ENCODE measurements at regions not wholly inside any gene's neighbourhood (a gene's known extent, or its start where the extent isn't known, plus 50 kb on each side); places are given as distances from the start of the nearest gene placed in this dataset.

- no peak for DNase-seq
These were observed 426.6 kb upstream of the ATP11B start for GRCh38 chr3:182366746-182367145.

GRCh38 chr3:182369861-182370260 is 423.4 kb upstream of the ATP11B start:
- DNase-seq = no peak

- DNase-seq = no peak
These were observed 422.4 kb upstream of the ATP11B start for GRCh38 chr3:182370949-182371348.

GRCh38 chr3:182375916-182376315 is 417.4 kb upstream of the ATP11B start:
- DNase-seq = no peak

- no peak for DNase-seq
These were observed 411.0 kb upstream of the ATP11B start for GRCh38 chr3:182382112-182382857.

- no peak for DNase-seq
These were observed 409.1 kb upstream of the ATP11B start for GRCh38 chr3:182384221-182384620.

- no peak for DNase-seq
These were observed 407.9 kb upstream of the ATP11B start for GRCh38 chr3:182385356-182385755.

- no peak for DNase-seq
These were observed 404.8 kb upstream of the ATP11B start for GRCh38 chr3:182388506-182388905.

- DNase-seq = no peak
These were observed 404.1 kb upstream of the ATP11B start for GRCh38 chr3:182389071-182389815.

GRCh38 chr3:182390421-182390820 is 402.9 kb upstream of the ATP11B start:
- DNase-seq = no peak

- no peak for DNase-seq
These were observed 400.9 kb upstream of the ATP11B start for GRCh38 chr3:182392182-182392937.

GRCh38 chr3:182393151-182393550 is 400.2 kb upstream of the ATP11B start:
- no peak for DNase-seq

- no peak for DNase-seq
These were observed 399.4 kb upstream of the ATP11B start for GRCh38 chr3:182393830-182394367.

GRCh38 chr3:182397164-182397563 is 396.1 kb upstream of the ATP11B start:
- DNase-seq = no peak

GRCh38 chr3:182399978-182400737 is 393.1 kb upstream of the ATP11B start:
- no peak for DNase-seq

GRCh38 chr3:182400838-182401237 is 392.5 kb upstream of the ATP11B start:
- no peak for DNase-seq

- no peak for DNase-seq
These were observed 389.3 kb upstream of the ATP11B start for GRCh38 chr3:182404031-182404430.

GRCh38 chr3:182405759-182406158 is 387.5 kb upstream of the ATP11B start:
- no peak for DNase-seq

GRCh38 chr3:182406786-182407185 is 386.5 kb upstream of the ATP11B start:
- DNase-seq = no peak

GRCh38 chr3:182410051-182410450 is 383.3 kb upstream of the ATP11B start:
- no peak for DNase-seq

GRCh38 chr3:182412066-182412465 is 381.2 kb upstream of the ATP11B start:
- no peak for DNase-seq

- DNase-seq = no peak
These were observed 380.2 kb upstream of the ATP11B start for GRCh38 chr3:182413061-182413460.

GRCh38 chr3:182413682-182414081 is 379.6 kb upstream of the ATP11B start:
- DNase-seq = no peak
